IPS-18a (cell line): ENCODE measurements at regions not wholly inside any gene's neighbourhood (a gene's known extent, or its start where the extent isn't known, plus 50 kb on each side); places are given as distances from the start of the nearest gene placed in this dataset.

ENCODE experiments used
- H3K27ac ChIP-seq: one replicate; pipeline ENCODE4 v1.5.1; 2013; ENCODE audit warnings: low read length
- H3K27me3 ChIP-seq: one replicate; pipeline ENCODE4 v1.6.1; 2013; ENCODE audit warnings: mild to moderate bottlenecking, low read length; ENCODE audit not compliant: control insufficient read depth, insufficient read depth
- H3K36me3 ChIP-seq: one replicate; pipeline ENCODE4 v1.6.1; 2013; ENCODE audit warnings: low read depth, low read length; ENCODE audit not compliant: control insufficient read depth
- H3K4me1 ChIP-seq: one replicate; pipeline ENCODE4 v1.6.1; 2013; ENCODE audit warnings: low read depth, low read length; ENCODE audit not compliant: control insufficient read depth
- H3K4me3 ChIP-seq: one replicate; pipeline ENCODE4 v1.5.1; 2013; ENCODE audit warnings: low read length
- H3K9ac ChIP-seq: one replicate; pipeline ENCODE4 v1.6.1; 2013; ENCODE audit warnings: mild to moderate bottlenecking, low read length, moderate library complexity
- H3K9me3 ChIP-seq: one replicate; pipeline ENCODE4 v1.6.1; 2013; ENCODE audit warnings: low read depth, low read length; ENCODE audit not compliant: control insufficient read depth

GRCh38 chr4:35252071-35252470 lies 992.2 kb downstream of the ARAP2 start:
- peaks cover under 1% of the 10 kb centered on the region for H3K4me1 ChIP-seq
- H3K4me3 ChIP-seq: no peak overlapping the region
- H3K36me3 ChIP-seq: no peaks in the 10 kb centered on the region
- no peak overlapping the region for H3K9ac ChIP-seq
- H3K9me3 ChIP-seq: no peaks in the 10 kb centered on the region
- H3K27ac ChIP-seq: no peak overlapping the region
- no peaks in the 10 kb centered on the region for H3K27me3 ChIP-seq

- Histone ChIP-seq H3K9me3 (no peaks in the 10 kb centered on the region), H3K36me3 (no peaks in the 10 kb centered on the region), H3K27me3 (no peaks in the 10 kb centered on the region), H3K9ac (no peak overlapping the region), H3K4me1 (no peaks in the 10 kb centered on the region), H3K4me3 (no peak overlapping the region), H3K27ac (no peak overlapping the region)
Observed at GRCh38 chr4:35252866-35253265, 991.4 kb downstream of the ARAP2 start.

- Histone ChIP-seq H3K4me3 (no peak overlapping the region), H3K27ac (no peak overlapping the region), H3K36me3 (no peaks in the 10 kb centered on the region), H3K27me3 (no peaks in the 10 kb centered on the region), H3K9ac (no peak overlapping the region), H3K9me3 (no peaks in the 10 kb centered on the region), H3K4me1 (no peaks in the 10 kb centered on the region)
Observed at GRCh38 chr4:35253331-35253730, 991.0 kb downstream of the ARAP2 start.

GRCh38 chr4:35286434-35286833 lies 957.9 kb downstream of the ARAP2 start:
- Histone ChIP-seq H3K9ac (no peak overlapping the region), H3K36me3 (no peaks in the 10 kb centered on the region), H3K9me3 (no peaks in the 10 kb centered on the region), H3K4me3 (no peak overlapping the region), H3K4me1 (no peaks in the 10 kb centered on the region), H3K27ac (no peak overlapping the region), H3K27me3 (no peaks in the 10 kb centered on the region)

GRCh38 chr4:35300996-35301774 lies 943.1 kb downstream of the ARAP2 start:
- Histone ChIP-seq H3K4me1 (peaks cover 14% of the 10 kb centered on the region), H3K9me3 (no peaks in the 10 kb centered on the region), H3K27ac (no peak overlapping the region), H3K36me3 (no peaks in the 10 kb centered on the region), H3K4me3 (peak overlapping the region; percentile 36), H3K9ac (no peak overlapping the region), H3K27me3 (no peaks in the 10 kb centered on the region)

GRCh38 chr4:35315419-35315818 lies 928.9 kb downstream of the ARAP2 start:
- H3K9ac ChIP-seq: no peak overlapping the region
- no peak overlapping the region for H3K4me3 ChIP-seq
- no peak overlapping the region for H3K27ac ChIP-seq
- no peaks in the 10 kb centered on the region for H3K36me3 ChIP-seq
- H3K27me3 ChIP-seq: no peaks in the 10 kb centered on the region
- no peaks in the 10 kb centered on the region for H3K4me1 ChIP-seq
- no peaks in the 10 kb centered on the region for H3K9me3 ChIP-seq

- H3K9ac ChIP-seq: no peak overlapping the region
- no peaks in the 10 kb centered on the region for H3K27me3 ChIP-seq
- no peak overlapping the region for H3K27ac ChIP-seq
- no peaks in the 10 kb centered on the region for H3K36me3 ChIP-seq
- no peaks in the 10 kb centered on the region for H3K4me1 ChIP-seq
- H3K9me3 ChIP-seq: no peaks in the 10 kb centered on the region
- H3K4me3 ChIP-seq: no peak overlapping the region
Observed at GRCh38 chr4:35325908-35326453, 918.3 kb downstream of the ARAP2 start.

- Histone ChIP-seq H3K27ac (no peak overlapping the region), H3K9me3 (no peaks in the 10 kb centered on the region), H3K36me3 (no peaks in the 10 kb centered on the region), H3K4me3 (no peak overlapping the region), H3K4me1 (no peaks in the 10 kb centered on the region), H3K27me3 (no peaks in the 10 kb centered on the region), H3K9ac (no peak overlapping the region)
Observed at GRCh38 chr4:35342833-35343232, 901.5 kb downstream of the ARAP2 start.

- Histone ChIP-seq H3K27ac (no peak overlapping the region), H3K9ac (no peak overlapping the region), H3K36me3 (no peaks in the 10 kb centered on the region), H3K27me3 (no peaks in the 10 kb centered on the region), H3K9me3 (peaks cover 3% of the 10 kb centered on the region), H3K4me1 (no peaks in the 10 kb centered on the region), H3K4me3 (no peak overlapping the region)
Observed at GRCh38 chr4:35347276-35347675, 897.0 kb downstream of the ARAP2 start.

GRCh38 chr4:35358001-35358584 lies 886.2 kb downstream of the ARAP2 start:
- no peak overlapping the region for H3K9ac ChIP-seq
- no peaks in the 10 kb centered on the region for H3K4me1 ChIP-seq
- no peaks in the 10 kb centered on the region for H3K9me3 ChIP-seq
- H3K36me3 ChIP-seq: no peaks in the 10 kb centered on the region
- H3K27ac ChIP-seq: no peak overlapping the region
- no peak overlapping the region for H3K4me3 ChIP-seq
- H3K27me3 ChIP-seq: no peaks in the 10 kb centered on the region

- Histone ChIP-seq H3K36me3 (no peaks in the 10 kb centered on the region), H3K4me1 (peaks cover 6% of the 10 kb centered on the region), H3K9me3 (no peaks in the 10 kb centered on the region), H3K27ac (no peak overlapping the region), H3K9ac (no peak overlapping the region), H3K4me3 (no peak overlapping the region), H3K27me3 (no peaks in the 10 kb centered on the region)
Observed at GRCh38 chr4:35364321-35364870, 879.9 kb downstream of the ARAP2 start.
